GM06990 (cell line): ENCODE measurements at regions not wholly inside any gene's neighbourhood (a gene's known extent, or its start where the extent isn't known, plus 50 kb on each side); places are given as distances from the start of the nearest gene placed in this dataset.
"Not testable (repeated sequence)": the region's sequence is repeated elsewhere in the genome, so short reads cannot be mapped to it uniquely, and the experiment has no call there.

Experiments used
- DNase-seq: peaks from one replicate; pipeline ENCODE4 v3.0.0-alpha.2; 2011; ENCODE audit not compliant: insufficient read length; ENCODE audit errors: extremely low read depth
- H3K27me3 ChIP-seq: replicated peaks from 2 replicates; pipeline ENCODE4 v1.6.0; 2011; ENCODE audit warnings: low read length; ENCODE audit not compliant: control insufficient read depth, insufficient read depth
- H3K36me3 ChIP-seq: 2 replicates; pipeline ENCODE4 v1.5.1; 2011; ENCODE audit warnings: low read length; ENCODE audit not compliant: control insufficient read depth, insufficient read depth
- H3K4me3 ChIP-seq: replicated peaks from 2 replicates; pipeline ENCODE4 v1.5.1; 2011; ENCODE audit warnings: low read depth, mild to moderate bottlenecking, control low read depth, low read length
- CTCF ChIP-seq: IDR thresholded peaks from 2 replicates; pipeline ENCODE4 v1.5.1; 2011; ENCODE audit warnings: low read length, control low read depth, mild to moderate bottlenecking, inconsistent platforms; ENCODE audit not compliant: insufficient read depth, poor library complexity, severe bottlenecking

GRCh38 chr2:236642584-236643291 is 73.1 kb downstream of the ACKR3 start:
- no peak overlapping the region for H3K4me3 ChIP-seq
- no peaks in the 10 kb centered on the region; the same call in 1 of the 2 replicates for H3K27me3 ChIP-seq
- no peak for TF ChIP-seq CTCF
- no peak for DNase-seq
- H3K36me3 ChIP-seq: no peaks in the 10 kb centered on the region

GRCh38 chr2:236643480-236643879 is 73.9 kb downstream of the ACKR3 start:
- Histone ChIP-seq H3K27me3 (no peaks in the 10 kb centered on the region; the same call in 1 of the 2 replicates), H3K36me3 (no peaks in the 10 kb centered on the region), H3K4me3 (no peak overlapping the region)
- DNase-seq: no peak
- no peak for TF ChIP-seq CTCF

GRCh38 chr2:236644067-236644466 is 74.4 kb downstream of the ACKR3 start:
- TF ChIP-seq CTCF: no peak
- DNase-seq: no peak
- Histone ChIP-seq H3K27me3 (no peaks in the 10 kb centered on the region; the same call in 1 of the 2 replicates), H3K36me3 (no peaks in the 10 kb centered on the region), H3K4me3 (no peak overlapping the region)

- Histone ChIP-seq H3K36me3 (no peaks in the 10 kb centered on the region), H3K27me3 (no peaks in the 10 kb centered on the region; the same call in 1 of the 2 replicates), H3K4me3 (no peak overlapping the region)
- no peak for DNase-seq
- no peak for TF ChIP-seq CTCF
Observed at GRCh38 chr2:236644502-236644911, 74.9 kb downstream of the ACKR3 start.

DNA sequence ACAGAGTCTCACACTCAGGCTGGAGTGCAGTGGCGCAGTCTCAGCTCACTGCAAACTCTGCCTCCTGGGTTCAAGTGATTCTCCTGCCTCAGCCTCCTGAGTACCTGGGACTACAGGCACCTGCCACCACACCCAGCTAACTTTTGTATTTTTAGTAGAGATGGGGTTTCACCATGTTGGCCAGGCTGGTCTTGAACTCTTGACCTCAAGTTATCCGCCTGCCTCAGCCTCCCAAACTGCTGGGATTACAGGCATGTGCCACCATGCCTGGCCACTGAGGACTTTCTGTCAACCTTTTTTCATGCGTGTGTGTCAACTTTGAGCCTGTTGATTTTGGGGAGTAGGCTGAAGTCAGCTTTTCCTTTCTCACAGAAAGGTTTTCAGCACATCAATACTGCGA is 75.5 kb downstream of the ACKR3 start:
- not testable (repeated sequence) for H3K27me3 ChIP-seq, DNase-seq, H3K4me3 ChIP-seq, H3K36me3 ChIP-seq

GRCh38 chr2:236646441-236646840 is 76.8 kb downstream of the ACKR3 start:
- DNase-seq: no peak
- TF ChIP-seq CTCF: no peak

More at GRCh38 chr2:236646441-236646840, 76.8 kb downstream of the ACKR3 start:
- Histone ChIP-seq H3K4me3 (no peak overlapping the region), H3K27me3 (no peaks in the 10 kb centered on the region; the same call in 1 of the 2 replicates), H3K36me3 (no peaks in the 10 kb centered on the region)
